ENCODE measurements at regions not wholly inside any gene's neighbourhood (a gene's known extent, or its start where the extent isn't known, plus 50 kb on each side); places are given as distances from the start of the nearest gene placed in this dataset.

DNA sequence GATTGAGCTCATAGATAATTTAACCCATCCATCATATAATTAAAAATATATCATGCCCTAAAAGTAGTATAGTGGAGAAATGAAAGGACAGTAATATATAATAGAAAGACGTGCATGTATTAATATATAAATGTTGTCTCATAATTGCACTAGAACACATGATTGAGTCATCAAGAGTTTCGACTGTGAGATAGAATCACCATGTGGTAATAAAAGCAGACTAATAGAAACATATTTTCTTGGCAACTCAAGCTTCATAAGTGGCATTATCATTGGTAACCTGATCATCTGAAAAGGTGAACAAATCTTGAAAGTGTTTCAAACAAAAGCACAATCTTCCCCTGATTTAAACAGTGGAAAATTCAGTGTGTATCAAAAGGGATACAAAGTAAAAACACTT lies 188.8 kb downstream of the CYRIA start:
- Histone ChIP-seq H3K9me3 (ENCODE audit: control extremely low read depth in 1 of 3, control insufficient read depth in 2 of 3, insufficient read depth in 1 of 3, low read length in 2 of 3) (no peaks in the 10 kb centered on the region), H3K27ac (ENCODE audit: low read length in 2 of 2) (no peak overlapping the region), H3K36me3 (replicated peaks in 1 of 2; ENCODE audit: control extremely low read depth in 1 of 2, control insufficient read depth in 1 of 2, extremely low read depth in 1 of 2, insufficient read depth in 2 of 2, low read length in 1 of 2) (no peaks in the 10 kb centered on the region), H3K4me2 (replicated peaks; ENCODE audit: low read depth, low read length, poor library complexity, severe bottlenecking) (no peak overlapping the region), H3K79me2 (ENCODE audit: control insufficient read depth, insufficient read depth, low read length) (no peaks in the 10 kb centered on the region), H3K9ac (ENCODE audit: low read length) (no peak overlapping the region), H2AFZ (ENCODE audit: insufficient read depth, low read depth, low read length, poor library complexity, severe bottlenecking) (no peak overlapping the region), H4K20me1 (ENCODE audit: control insufficient read depth, insufficient read depth, low read length, poor library complexity, severe bottlenecking) (no peaks in the 10 kb centered on the region), H3K4me1 (ENCODE audit: control insufficient read depth in 2 of 2, insufficient read depth in 2 of 2, low read length in 2 of 2) (no peaks in the 10 kb centered on the region), H3K27me3 (replicated peaks in 1 of 4; ENCODE audit: control extremely low read depth in 1 of 4, control insufficient read depth in 3 of 4, insufficient read depth in 4 of 4, low read length in 3 of 4) (peaks cover 0 to 4% (median 0%) of the 10 kb centered on the region in 4 experiments), H3K4me3 (ENCODE audit: control extremely low read depth in 1 of 5, extremely low read depth in 1 of 5, insufficient read depth in 1 of 5, low read depth in 2 of 5, low read length in 4 of 5) (no peak overlapping the region)
- no peak for DNase-seq
- CTCF ChIA-PET, result no interaction called here
- intact Hi-C loops (cut with micrococcal nuclease), result no loop called here
- no peaks in the 10 kb centered on the region for H3K4me1 Mint-ChIP-seq
- no peak overlapping the region for H3K27ac Mint-ChIP-seq
- no peak for TF ChIP-seq EZH2 (IDR thresholded peaks at IDR 0.05; ENCODE audit: borderline replicate concordance, insufficient read depth, low read depth, low read length, poor library complexity, severe bottlenecking)
- TF ChIP-seq, protein P1, sequence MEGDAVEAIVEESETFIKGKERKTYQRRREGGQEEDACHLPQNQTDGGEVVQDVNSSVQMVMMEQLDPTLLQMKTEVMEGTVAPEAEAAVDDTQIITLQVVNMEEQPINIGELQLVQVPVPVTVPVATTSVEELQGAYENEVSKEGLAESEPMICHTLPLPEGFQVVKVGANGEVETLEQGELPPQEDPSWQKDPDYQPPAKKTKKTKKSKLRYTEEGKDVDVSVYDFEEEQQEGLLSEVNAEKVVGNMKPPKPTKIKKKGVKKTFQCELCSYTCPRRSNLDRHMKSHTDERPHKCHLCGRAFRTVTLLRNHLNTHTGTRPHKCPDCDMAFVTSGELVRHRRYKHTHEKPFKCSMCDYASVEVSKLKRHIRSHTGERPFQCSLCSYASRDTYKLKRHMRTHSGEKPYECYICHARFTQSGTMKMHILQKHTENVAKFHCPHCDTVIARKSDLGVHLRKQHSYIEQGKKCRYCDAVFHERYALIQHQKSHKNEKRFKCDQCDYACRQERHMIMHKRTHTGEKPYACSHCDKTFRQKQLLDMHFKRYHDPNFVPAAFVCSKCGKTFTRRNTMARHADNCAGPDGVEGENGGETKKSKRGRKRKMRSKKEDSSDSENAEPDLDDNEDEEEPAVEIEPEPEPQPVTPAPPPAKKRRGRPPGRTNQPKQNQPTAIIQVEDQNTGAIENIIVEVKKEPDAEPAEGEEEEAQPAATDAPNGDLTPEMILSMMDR (IDR thresholded peaks at IDR 0.05), result no peak
- no CpG with 5 or more reads among the region's 2 CpGs for WGBS (ENCODE audit: insufficient coverage)
- POLR2A ChIA-PET, result no interaction called here
- ATAC-seq (ENCODE audit: low read depth), result no peak
- H3K27me3 Mint-ChIP-seq, result peaks cover 15% of the 10 kb centered on the region
- H3K9me3 Mint-ChIP-seq (ENCODE audit: insufficient read depth), result no peaks in the 10 kb centered on the region
- H3K4me3 Mint-ChIP-seq, result no peak overlapping the region

DNA sequence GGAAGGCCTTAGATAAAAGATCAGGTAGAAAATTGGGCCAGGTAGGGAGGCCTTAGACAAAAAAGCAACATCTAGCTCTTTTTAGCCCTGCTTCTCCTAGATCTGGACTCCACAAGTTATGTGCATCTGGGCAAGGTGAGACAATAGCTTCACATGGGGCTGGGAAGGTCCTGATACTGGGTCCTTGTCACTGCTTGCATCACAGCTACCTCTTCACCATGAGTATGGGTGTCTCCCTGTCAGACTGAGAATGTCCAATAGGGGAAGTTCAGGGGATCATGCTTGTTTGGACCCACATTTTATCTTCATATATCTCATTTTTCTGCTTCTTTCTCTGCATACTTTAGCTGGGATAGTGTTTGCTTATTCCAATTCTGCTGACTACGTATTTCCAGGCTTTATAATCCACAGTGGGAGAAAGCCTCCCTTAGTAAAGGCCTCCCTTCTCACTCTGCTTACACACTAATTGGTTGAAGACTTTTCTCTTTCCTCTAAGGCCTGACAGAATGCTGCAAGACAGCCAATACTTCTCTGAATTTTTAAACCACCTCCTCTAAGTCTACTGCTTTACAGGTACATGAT lies 189.6 kb downstream of the CYRIA start:
- no peak overlapping the region for H3K27ac Mint-ChIP-seq
- no peaks in the 10 kb centered on the region for H3K36me3 ChIP-seq (replicated peaks in 1 of 2; ENCODE audit: control extremely low read depth in 1 of 2, control insufficient read depth in 1 of 2, extremely low read depth in 1 of 2, insufficient read depth in 2 of 2, low read length in 1 of 2)
- no peaks in the 10 kb centered on the region for H3K9me3 Mint-ChIP-seq (ENCODE audit: insufficient read depth)
- no peak overlapping the region for H3K9ac ChIP-seq (ENCODE audit: low read length)
- peaks cover 0 to 4% (median 0%) of the 10 kb centered on the region in 4 experiments for H3K27me3 ChIP-seq (replicated peaks in 1 of 4; ENCODE audit: control extremely low read depth in 1 of 4, control insufficient read depth in 3 of 4, insufficient read depth in 4 of 4, low read length in 3 of 4)
- H3K4me1 Mint-ChIP-seq, result no peaks in the 10 kb centered on the region
- peaks cover 9% of the 10 kb centered on the region for H3K27me3 Mint-ChIP-seq
- H3K9me3 ChIP-seq (ENCODE audit: control extremely low read depth in 1 of 3, control insufficient read depth in 2 of 3, insufficient read depth in 1 of 3, low read length in 2 of 3), result no peaks in the 10 kb centered on the region
- ATAC-seq (ENCODE audit: low read depth), result no peak
- H3K27ac ChIP-seq (ENCODE audit: low read length in 2 of 2), result no peak overlapping the region
- H4K20me1 ChIP-seq (ENCODE audit: control insufficient read depth, insufficient read depth, low read length, poor library complexity, severe bottlenecking), result no peaks in the 10 kb centered on the region
- POLR2A ChIA-PET, result no interaction called here
- H3K4me3 ChIP-seq (ENCODE audit: control extremely low read depth in 1 of 5, extremely low read depth in 1 of 5, insufficient read depth in 1 of 5, low read depth in 2 of 5, low read length in 4 of 5), result no peak overlapping the region
- CTCF ChIA-PET, result no interaction called here
- H3K4me2 ChIP-seq (replicated peaks; ENCODE audit: low read depth, low read length, poor library complexity, severe bottlenecking), result no peak overlapping the region
- no peak for TF ChIP-seq EZH2 (IDR thresholded peaks at IDR 0.05; ENCODE audit: borderline replicate concordance, insufficient read depth, low read depth, low read length, poor library complexity, severe bottlenecking)
- TF ChIP-seq, protein P1 (IDR thresholded peaks at IDR 0.05), result no peak
- H3K4me3 Mint-ChIP-seq, result no peak overlapping the region
- H3K4me1 ChIP-seq (ENCODE audit: control insufficient read depth in 2 of 2, insufficient read depth in 2 of 2, low read length in 2 of 2), result no peaks in the 10 kb centered on the region
- intact Hi-C loops (cut with micrococcal nuclease), result no loop called here
- no peak for DNase-seq
- 67% methylated on average over 1 of the region's 1 CpG for WGBS (ENCODE audit: insufficient coverage)
- no peaks in the 10 kb centered on the region for H3K79me2 ChIP-seq (ENCODE audit: control insufficient read depth, insufficient read depth, low read length)
- H2AFZ ChIP-seq (ENCODE audit: insufficient read depth, low read depth, low read length, poor library complexity, severe bottlenecking), result no peak overlapping the region

Measured in B cell (primary cell).